Endothelial cell of hepatic sinusoid (primary cell): ENCODE measurements at regions not wholly inside any gene's neighbourhood (a gene's known extent, or its start where the extent isn't known, plus 50 kb on each side); places are given as distances from the start of the nearest gene placed in this dataset.
"Not testable (repeated sequence)": the region's sequence is repeated elsewhere in the genome, so short reads cannot be mapped to it uniquely, and the experiment has no call there.

Source experiments
- in situ Hi-C: cut with HindIII; loops from 2 replicates; pipeline ENCODE4 v1.10.0; 2017; ENCODE audit warnings: low sequenced_read_pairs

GRCh38 chr4:188282471-188283232, 143.4 kb downstream of the TRIML1 start:
- in situ Hi-C loops = no loop called here

DNA sequence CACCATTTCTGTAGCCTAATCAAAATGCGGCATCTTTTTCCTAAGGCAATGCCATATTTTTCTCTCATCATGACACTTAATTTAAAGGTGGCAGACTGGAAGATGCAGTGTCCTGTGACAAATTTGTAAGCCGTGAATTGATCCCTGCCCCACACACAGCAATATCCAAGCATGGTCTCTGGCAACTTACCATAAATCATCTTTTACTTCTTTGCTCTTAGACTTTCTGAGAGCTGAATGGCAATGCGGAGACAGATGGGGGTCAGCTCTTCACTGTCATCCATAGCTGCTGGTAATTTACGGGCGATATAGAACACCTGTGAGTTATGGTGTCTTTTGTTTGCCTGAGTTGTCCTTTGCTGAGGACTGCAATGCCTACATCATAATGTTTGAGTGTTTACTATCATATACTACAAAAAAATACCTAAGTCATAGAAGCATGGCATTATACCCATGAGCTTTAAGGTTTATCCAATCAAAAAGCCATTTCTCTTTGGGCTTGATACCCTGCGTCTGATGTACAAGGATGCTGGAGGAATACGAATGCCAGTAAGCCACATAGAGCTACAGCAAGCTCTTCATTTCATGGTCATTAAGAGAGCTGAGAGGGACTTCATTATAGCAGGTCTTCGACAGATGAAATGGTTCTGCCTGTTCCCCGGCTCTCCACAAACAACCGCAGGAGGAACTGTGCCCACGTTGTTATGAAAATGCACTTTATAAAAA, 148.1 kb downstream of the TRIML1 start:
- in situ Hi-C loops = no loop called here

- in situ Hi-C loops = no loop called here
These were observed 150.4 kb downstream of the TRIML1 start for GRCh38 chr4:188289531-188290125.

- in situ Hi-C loops = no loop called here
These were observed 156.7 kb downstream of the TRIML1 start for GRCh38 chr4:188295899-188296298.

- in situ Hi-C loops = no loop called here
These were observed 157.1 kb downstream of the TRIML1 start for GRCh38 chr4:188296331-188296730.

- in situ Hi-C loops = no loop called here
These were observed 158.6 kb downstream of the TRIML1 start for GRCh38 chr4:188297873-188298272.

DNA sequence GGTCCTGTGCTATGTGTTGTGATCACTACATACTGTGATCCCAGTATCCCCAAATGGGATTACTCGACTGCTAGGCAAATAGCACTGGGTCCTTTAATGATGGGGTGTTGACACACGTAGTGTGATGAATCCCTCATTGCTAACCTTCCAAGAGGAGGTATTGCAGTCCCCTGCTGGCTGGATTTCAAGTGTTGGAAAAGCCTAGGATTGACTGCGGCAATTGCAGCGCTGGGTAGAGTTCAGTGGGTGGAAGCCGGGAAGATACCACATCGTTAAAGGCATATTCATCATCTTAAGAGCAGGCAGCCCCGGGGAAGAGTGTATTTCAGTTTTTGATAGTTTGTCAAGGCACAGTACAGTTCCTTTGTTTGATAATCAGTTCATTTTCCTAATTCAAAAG, 159.9 kb downstream of the TRIML1 start:
- in situ Hi-C loops = no loop called here

GRCh38 chr4:188300385-188300784, 161.1 kb downstream of the TRIML1 start:
- in situ Hi-C loops = no loop called here

DNA sequence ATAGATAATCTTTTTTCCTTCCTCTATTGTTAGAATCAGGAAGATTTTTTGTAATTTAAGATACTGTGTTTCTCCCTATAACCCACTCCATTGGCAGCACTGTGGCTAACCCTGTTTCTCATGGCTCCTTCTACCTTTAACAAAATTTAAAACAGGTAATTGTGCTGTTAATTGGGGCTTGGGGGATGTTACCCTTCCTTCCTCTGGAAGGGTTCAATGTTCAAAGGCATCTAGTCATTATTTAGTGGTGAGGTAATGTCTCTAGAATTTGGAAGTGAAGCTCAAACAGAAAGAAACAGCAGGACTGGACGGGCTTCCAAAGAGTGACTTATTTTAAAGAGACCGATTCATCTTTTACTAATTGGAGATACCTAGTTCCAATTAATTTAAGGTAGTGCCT, 166.4 kb downstream of the TRIML1 start:
- in situ Hi-C loops = no loop called here

GRCh38 chr4:188307591-188307990, 168.3 kb downstream of the TRIML1 start:
- in situ Hi-C loops = no loop called here

GRCh38 chr4:188308142-188308541, 168.9 kb downstream of the TRIML1 start:
- in situ Hi-C loops = no loop called here

DNA sequence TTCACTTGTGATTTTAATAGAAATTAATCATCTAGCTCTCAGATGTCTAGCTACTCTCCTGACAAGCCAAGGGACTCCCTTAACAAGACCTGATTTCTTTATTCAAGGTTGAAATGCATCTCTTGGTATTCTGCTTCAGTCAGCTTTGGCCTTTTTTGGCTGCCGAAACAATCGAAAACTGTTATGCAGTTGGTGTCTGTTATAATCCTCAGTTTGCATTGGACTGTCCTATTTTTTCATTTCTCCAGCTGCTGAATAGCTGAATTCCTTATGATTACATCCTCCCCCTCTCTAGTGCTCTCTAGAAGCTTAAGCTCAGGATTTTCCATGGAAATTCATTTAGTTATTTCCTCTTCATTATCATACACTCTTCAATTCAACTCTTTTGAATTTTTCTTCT, 177.2 kb downstream of the TRIML1 start:
- in situ Hi-C loops = no loop called here

- in situ Hi-C loops = no loop called here
These were observed 189.7 kb downstream of the TRIML1 start for GRCh38 chr4:188328966-188329365.

GRCh38 chr4:188329521-188329920, 190.3 kb downstream of the TRIML1 start:
- in situ Hi-C loops = no loop called here

DNA sequence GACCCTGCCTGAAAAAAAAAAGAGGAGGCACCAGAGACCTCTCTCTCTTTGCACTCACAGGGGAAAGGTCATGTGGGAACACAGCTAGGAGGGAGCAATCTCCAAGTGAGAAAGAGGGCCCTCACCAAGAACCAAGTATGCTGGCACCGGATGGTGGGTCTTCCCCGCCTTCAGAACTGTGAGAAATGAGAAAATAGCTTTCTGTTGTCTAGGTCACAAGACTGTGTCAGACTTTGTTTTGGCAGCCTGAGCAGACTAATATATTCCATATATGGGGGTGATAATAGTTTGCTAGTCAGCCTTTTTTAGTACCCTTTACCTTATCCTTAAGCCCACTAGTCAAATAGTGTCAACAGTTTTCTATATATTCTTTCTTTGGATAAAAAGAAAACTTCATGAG, 193.0 kb downstream of the TRIML1 start:
- in situ Hi-C loops = no loop called here

DNA sequence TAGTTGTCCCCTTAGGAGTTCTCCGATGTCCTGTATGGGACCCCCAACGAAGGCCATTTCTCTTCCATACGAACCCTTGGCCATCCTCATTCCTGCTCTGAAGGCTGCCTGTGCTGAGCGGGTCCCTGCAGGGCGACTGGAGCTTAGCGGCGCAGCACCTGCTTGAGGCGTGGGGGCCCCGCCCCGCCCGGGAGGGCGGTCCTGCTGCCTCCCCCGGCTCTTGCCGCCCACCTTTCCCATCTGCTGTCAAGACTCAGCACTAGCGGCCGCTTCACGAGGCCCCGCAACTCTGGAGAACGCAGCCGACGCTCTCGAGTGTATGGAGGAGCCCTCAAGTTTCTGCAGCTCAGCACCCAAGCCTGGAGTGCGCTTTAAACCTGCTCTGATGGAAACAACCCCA, 197.7 kb downstream of the TRIML1 start:
- in situ Hi-C loops = no loop called here

- in situ Hi-C loops = no loop called here
These were observed 202.2 kb downstream of the TRIML1 start for GRCh38 chr4:188341428-188341827.

GRCh38 chr4:188346171-188346809, 207.0 kb downstream of the TRIML1 start:
- in situ Hi-C loops = no loop called here

DNA sequence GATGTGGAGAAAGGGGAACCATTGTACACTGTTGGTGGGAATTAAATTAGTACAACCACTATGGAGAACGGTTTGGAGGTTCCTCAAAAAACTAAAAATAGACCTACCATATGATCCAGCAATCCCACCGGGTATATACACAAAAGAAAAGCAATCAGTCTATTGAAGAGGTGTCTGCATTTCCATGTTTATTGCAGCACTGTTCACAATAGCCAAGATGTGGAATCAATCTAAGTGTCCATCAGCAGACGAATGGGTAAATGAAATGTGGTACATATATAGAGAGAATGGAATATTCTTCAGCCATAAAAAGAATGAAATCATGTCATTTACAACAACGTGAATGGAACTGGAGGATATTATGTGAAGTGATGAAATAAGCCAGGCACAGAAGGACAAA, 208.1 kb downstream of the TRIML1 start:
- in situ Hi-C loops = no loop called here

GRCh38 chr4:188349569-188349968, 210.3 kb downstream of the TRIML1 start:
- in situ Hi-C loops = not testable (repeated sequence)

GRCh38 chr4:188363196-188363595, 224.0 kb downstream of the TRIML1 start:
- in situ Hi-C loops = no loop called here

DNA sequence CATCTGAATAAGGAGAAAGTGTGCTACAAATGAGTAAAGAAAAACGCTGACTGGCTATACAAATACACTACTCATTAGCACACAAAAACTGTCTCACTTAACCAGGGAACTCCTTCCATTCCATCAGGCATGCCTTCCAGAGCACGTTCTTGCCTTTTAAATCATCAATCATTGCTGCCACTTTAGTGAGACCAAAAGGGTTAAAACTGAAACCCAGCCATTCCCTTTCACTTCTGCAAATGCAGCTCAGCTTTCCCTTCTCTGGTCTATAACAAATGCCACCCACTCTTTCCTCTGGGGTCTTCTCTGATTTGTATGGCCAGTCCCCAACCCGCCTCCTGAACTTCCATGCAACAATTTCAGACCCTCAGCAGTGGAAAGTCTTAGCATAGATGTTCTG, 231.5 kb downstream of the TRIML1 start:
- in situ Hi-C loops = no loop called here
